Jurkat, Clone E6-1 (cell line): ENCODE measurements at regions not wholly inside any gene's neighbourhood (a gene's known extent, or its start where the extent isn't known, plus 50 kb on each side); places are given as distances from the start of the nearest gene placed in this dataset.
"Not testable (repeated sequence)": the region's sequence is repeated elsewhere in the genome, so short reads cannot be mapped to it uniquely, and the experiment has no call there.

ENCODE experiments used
- DNase-seq: peaks from one replicate; pipeline ENCODE4 v3.0.0-alpha.2; 2011; ENCODE audit warnings: low read depth, low spot score
- H3K4me3 ChIP-seq: 2 replicates; pipeline ENCODE4 v1.5.1; 2011; ENCODE audit warnings: mild to moderate bottlenecking, low read length, control low read depth, moderate library complexity

DNA sequence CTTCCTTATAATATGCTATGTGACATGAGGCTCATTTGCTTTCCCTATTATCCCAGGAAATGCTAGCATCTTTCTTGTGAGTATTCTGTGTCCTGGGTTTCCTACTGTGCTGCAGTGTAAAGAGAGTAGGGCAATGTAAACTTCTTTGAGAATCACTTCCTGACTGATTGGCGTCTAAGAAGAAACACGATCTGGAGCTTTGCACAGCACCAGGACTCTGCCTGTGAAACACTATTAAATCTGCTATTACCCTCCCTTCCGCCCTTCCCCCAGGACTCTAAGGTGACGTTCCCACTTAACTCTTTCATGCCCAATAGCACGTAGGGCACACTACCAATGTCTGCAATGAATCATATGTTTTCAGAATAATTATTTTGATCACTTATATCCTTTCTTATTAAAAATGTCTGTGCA is 607.3 kb upstream of the CITED2 start:
- no peak overlapping the region for H3K4me3 ChIP-seq
- DNase-seq, result no peak

DNA sequence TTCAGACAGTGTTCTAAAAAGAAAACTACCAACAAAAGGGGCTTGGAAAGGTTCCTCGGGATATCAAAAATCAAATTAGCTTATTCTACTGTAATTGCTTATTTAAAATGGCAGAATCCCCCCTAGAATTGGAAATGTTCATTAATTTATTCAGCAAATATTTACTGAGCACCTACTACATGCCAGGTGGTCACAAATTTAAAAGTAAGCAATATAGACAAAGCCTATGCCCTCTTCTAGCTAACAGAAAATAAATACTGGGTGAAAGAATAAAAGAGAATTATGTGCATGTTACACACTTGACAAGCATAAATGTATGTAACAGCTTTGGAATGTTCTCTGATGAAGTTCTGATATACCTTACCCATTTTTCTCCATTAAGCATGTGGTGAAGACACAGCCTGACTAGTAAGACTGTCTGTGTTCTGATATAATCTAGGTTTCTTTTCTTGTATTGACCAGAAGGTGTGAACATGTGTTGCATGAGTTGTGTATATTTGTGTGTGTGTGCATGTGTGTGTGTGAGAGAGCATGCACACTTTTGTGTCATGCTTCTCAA is 606.7 kb upstream of the CITED2 start:
- no peak overlapping the region for H3K4me3 ChIP-seq
- no peak for DNase-seq

DNA sequence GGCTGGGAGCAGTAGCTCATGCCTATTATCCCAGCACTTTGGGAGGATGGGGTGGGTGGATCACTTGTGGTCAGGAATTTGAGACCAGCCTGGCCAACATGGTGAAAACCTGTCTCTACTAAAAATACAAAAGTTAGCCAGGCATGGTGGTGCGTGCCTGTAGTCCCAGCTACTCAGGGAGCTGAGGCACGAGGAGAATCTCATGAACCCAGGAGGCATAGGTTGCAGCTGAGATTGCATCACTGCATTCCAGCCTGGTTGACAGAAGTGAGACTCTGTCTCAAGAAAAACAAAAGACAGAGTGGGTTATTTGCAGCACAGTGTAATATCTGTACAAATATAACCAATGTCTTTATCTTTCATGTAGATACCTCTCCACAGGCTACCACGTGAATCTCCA is 606.2 kb upstream of the CITED2 start:
- not testable (repeated sequence) for DNase-seq, H3K4me3 ChIP-seq

DNA sequence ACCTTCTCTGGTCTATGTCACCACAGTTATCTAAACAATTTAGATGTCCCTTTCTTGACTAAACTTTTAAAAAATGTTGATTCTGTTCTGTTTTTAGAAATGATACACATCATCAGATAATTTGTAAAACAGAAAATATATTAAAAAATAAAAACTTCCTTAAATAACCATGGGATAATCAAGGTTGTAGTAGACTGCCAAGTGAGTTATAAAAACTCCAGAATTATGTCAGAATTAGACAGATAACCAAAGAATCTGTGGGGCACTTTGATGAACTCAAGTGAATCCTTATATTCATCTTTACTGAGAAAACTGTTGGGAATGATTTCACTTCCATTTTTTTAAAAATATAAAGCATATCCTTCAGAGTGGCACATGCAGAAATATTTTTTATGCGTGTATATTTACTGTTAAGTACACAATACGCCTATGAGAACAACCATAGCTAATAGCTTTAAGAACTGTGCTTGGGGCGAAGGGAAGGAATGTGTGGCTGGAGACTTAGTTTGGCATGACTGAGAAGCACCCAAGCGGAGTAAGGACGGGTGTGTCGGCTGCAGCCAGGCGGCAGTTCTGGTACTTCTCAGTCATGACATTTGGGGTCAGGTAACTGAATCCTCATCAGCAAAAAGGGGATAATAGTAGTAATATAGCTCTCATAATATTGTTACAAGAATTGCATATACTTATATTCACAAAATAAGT is 604.7 kb upstream of the CITED2 start:
- no peak overlapping the region for H3K4me3 ChIP-seq
- DNase-seq, result no peak

GRCh38 chr6:139977887-139978332 is 603.5 kb upstream of the CITED2 start:
- no peak overlapping the region for H3K4me3 ChIP-seq
- no peak for DNase-seq

GRCh38 chr6:139973669-139974344 is 599.4 kb upstream of the CITED2 start:
- H3K4me3 ChIP-seq, result no peak overlapping the region
- no peak for DNase-seq

GRCh38 chr6:139972116-139972515 is 597.7 kb upstream of the CITED2 start:
- no peak overlapping the region for H3K4me3 ChIP-seq

GRCh38 chr6:139970591-139970991 is 596.1 kb upstream of the CITED2 start:
- no peak overlapping the region for H3K4me3 ChIP-seq
- no peak for DNase-seq

More at GRCh38 chr6:139972116-139972515, 597.7 kb upstream of the CITED2 start:
- DNase-seq, result no peak

DNA sequence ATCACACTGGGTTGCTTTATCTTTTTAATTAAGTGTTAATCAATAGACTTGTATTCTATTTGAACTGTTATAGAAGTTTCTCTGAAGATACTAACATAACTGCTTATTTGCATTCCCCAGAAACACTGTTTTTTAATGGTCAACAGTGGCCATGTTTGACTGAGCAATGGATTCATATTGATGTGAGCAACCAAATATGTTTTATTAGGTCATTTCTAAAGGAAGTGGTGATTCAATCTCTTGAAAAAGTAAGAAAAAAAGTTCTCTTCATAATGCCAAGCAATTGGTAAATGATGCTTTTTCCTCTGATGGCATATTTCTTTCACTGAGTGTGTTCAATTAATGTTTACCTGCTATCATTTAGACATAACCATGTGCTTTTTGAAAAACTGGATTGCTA is 593.0 kb upstream of the CITED2 start:
- DNase-seq, result no peak
- no peak overlapping the region for H3K4me3 ChIP-seq

- no peak overlapping the region for H3K4me3 ChIP-seq
- no peak for DNase-seq
Measured at GRCh38 chr6:139965393-139965792, 590.9 kb upstream of the CITED2 start.

- H3K4me3 ChIP-seq, result no peak overlapping the region
- DNase-seq, result no peak
Measured at GRCh38 chr6:139964737-139965136, 590.3 kb upstream of the CITED2 start.

GRCh38 chr6:139962654-139963347 is 588.4 kb upstream of the CITED2 start:
- H3K4me3 ChIP-seq, result no peak overlapping the region
- DNase-seq, result no peak

GRCh38 chr6:139961190-139961589 is 586.7 kb upstream of the CITED2 start:
- H3K4me3 ChIP-seq, result no peak overlapping the region
- DNase-seq, result no peak

GRCh38 chr6:139960671-139961070 is 586.2 kb upstream of the CITED2 start:
- DNase-seq, result no peak
- H3K4me3 ChIP-seq, result no peak overlapping the region

DNA sequence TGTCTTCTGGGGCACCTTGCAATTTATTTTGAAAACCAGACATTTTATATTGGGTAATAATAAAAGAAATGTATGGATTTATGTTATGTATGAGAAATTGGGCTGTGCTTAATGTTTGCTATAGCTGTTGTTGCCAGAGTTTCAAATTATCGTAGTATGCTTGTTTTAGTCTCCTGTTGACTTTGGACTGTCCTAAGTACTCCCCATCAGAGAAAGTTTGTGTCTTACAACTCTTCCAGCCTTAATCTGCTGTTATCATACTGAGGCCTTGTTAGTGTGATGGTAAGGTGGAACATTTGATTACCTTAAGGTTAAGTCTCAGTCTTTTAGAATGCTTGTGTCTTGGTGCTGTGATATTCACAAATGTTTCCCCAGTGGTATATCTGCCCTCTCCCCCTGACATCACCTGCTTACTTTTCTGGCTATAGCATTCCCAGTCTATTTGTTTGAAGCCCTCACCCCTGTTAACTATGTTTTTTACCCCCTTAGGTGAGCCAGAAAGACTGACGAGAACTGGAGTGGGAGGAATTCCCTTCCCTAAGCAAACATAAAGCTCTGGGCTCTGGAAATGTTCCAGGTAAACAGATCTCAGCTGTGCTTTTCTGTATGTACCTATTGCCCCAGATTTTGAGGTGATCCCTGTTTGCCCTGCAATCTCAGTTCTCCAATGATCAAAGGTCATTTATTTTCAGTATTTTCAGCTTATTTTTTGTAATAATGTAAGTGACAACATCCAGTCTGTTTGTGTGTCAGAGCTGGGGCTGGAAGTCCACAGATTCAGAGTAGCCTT is 581.1 kb upstream of the CITED2 start:
- DNase-seq, result no peak
- H3K4me3 ChIP-seq, result no peak overlapping the region

DNA sequence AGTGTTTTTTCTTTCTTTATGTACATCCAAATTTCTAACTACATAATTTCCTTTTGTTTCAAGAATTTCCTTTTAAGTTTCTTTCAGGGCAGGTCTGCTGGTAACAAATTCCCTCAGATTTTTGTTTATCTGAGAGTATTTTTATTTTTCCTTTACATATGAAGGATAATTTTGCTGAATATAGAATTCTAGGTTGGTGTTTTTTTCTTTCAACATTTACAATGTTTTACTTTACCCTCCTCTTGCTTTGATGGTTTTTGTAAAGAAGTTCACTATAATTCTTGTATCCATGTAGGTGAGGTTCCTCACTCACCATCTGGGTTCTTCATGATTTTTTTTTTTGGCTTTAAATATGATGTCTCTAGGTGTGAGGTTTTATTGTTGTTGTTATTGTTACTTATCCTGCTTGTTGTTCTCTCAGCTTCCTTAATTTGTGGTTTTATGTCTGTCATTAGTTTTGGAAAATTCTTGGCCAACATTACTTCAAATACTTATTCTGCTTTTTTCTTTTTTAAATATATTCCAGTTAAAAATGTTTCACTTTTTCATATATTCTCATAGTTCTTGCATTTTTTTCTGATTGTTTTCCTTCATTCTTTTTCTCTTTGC is 580.1 kb upstream of the CITED2 start:
- no peak overlapping the region for H3K4me3 ChIP-seq
- no peak for DNase-seq

DNA sequence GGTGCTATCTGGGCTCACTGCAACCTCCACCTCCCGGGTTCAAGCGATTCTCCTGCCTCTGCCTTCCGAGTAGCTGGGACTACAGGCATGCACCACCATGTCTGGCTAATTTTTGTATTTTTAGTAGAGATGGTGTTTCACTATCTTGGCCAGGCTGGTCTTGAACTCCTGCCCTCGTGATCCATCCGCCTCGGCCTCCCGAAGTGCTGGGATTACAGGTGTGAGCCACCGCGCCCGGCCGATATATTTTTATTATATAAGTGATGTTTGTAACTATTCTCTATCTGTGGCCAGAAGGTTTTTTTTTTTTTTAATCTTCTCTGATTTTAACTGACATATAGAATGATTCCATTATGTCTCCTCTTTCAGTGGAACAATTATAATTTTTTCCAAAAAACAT is 579.3 kb upstream of the CITED2 start:
- H3K4me3 ChIP-seq, DNase-seq: not testable (repeated sequence)

- H3K4me3 ChIP-seq, result no peak overlapping the region
- DNase-seq, result no peak
Measured at GRCh38 chr6:139951172-139951571, 576.7 kb upstream of the CITED2 start.

- DNase-seq, result no peak
- H3K4me3 ChIP-seq, result no peak overlapping the region
Measured at GRCh38 chr6:139944976-139945375, 570.5 kb upstream of the CITED2 start.
